Activated naive CD8-positive, alpha-beta T cell treated with anti-CD3 and anti-CD28 coated beads, Interleukin-2, amount 50 U/mL, for 16 hours (primary cell): ENCODE measurements at regions not wholly inside any gene's neighbourhood (a gene's known extent, or its start where the extent isn't known, plus 50 kb on each side); places are given as distances from the start of the nearest gene placed in this dataset.

ENCODE experiments used
- DNase-seq: peaks from one replicate; pipeline ENCODE4 v3.0.0-alpha.2; 2020; ENCODE audit warnings: low read depth, low spot score

- DNase-seq, result no peak
Observed at GRCh38 chr1:194584052-194584451, 1397.6 kb upstream of the B3GALT2 start.

GRCh38 chr1:194570476-194570875 lies 1384.1 kb upstream of the B3GALT2 start:
- no peak for DNase-seq

GRCh38 chr1:194568610-194569009 lies 1382.2 kb upstream of the B3GALT2 start:
- DNase-seq, result no peak

- DNase-seq, result no peak
Observed at GRCh38 chr1:194548071-194548470, 1361.7 kb upstream of the B3GALT2 start.

GRCh38 chr1:194544012-194544411 lies 1357.6 kb upstream of the B3GALT2 start:
- DNase-seq, result no peak

GRCh38 chr1:194538453-194538852 lies 1352.0 kb upstream of the B3GALT2 start:
- DNase-seq, result no peak

GRCh38 chr1:194537521-194537920 lies 1351.1 kb upstream of the B3GALT2 start:
- DNase-seq, result no peak

- no peak for DNase-seq
Observed at GRCh38 chr1:194535369-194535768, 1349.0 kb upstream of the B3GALT2 start.

GRCh38 chr1:194534784-194535183 lies 1348.4 kb upstream of the B3GALT2 start:
- DNase-seq, result no peak

- DNase-seq, result no peak
Observed at GRCh38 chr1:194533641-194534040, 1347.2 kb upstream of the B3GALT2 start.

GRCh38 chr1:194517567-194517966 lies 1331.2 kb upstream of the B3GALT2 start:
- DNase-seq, result no peak

GRCh38 chr1:194515916-194516315 lies 1329.5 kb upstream of the B3GALT2 start:
- DNase-seq, result no peak

GRCh38 chr1:194512957-194513356 lies 1326.5 kb upstream of the B3GALT2 start:
- DNase-seq, result no peak

- no peak for DNase-seq
Observed at GRCh38 chr1:194512345-194512744, 1325.9 kb upstream of the B3GALT2 start.

- DNase-seq, result no peak
Observed at GRCh38 chr1:194503209-194503608, 1316.8 kb upstream of the B3GALT2 start.

GRCh38 chr1:194495434-194495833 lies 1309.0 kb upstream of the B3GALT2 start:
- no peak for DNase-seq

- DNase-seq, result no peak
Observed at GRCh38 chr1:194487172-194487571, 1300.8 kb upstream of the B3GALT2 start.

- no peak for DNase-seq
Observed at GRCh38 chr1:194485432-194485831, 1299.0 kb upstream of the B3GALT2 start.

GRCh38 chr1:194478731-194479130 lies 1292.3 kb upstream of the B3GALT2 start:
- no peak for DNase-seq

- DNase-seq, result no peak
Observed at GRCh38 chr1:194477908-194478307, 1291.5 kb upstream of the B3GALT2 start.

- DNase-seq, result no peak
Observed at GRCh38 chr1:194476872-194477271, 1290.5 kb upstream of the B3GALT2 start.

- no peak for DNase-seq
Observed at GRCh38 chr1:194476351-194476750, 1289.9 kb upstream of the B3GALT2 start.

GRCh38 chr1:194474701-194475100 lies 1288.3 kb upstream of the B3GALT2 start:
- DNase-seq, result no peak

GRCh38 chr1:194473766-194474165 lies 1287.4 kb upstream of the B3GALT2 start:
- DNase-seq, result no peak

- DNase-seq, result no peak
Observed at GRCh38 chr1:194469282-194469681, 1282.9 kb upstream of the B3GALT2 start.
